ENCODE measurements at regions not wholly inside any gene's neighbourhood (a gene's known extent, or its start where the extent isn't known, plus 50 kb on each side); places are given as distances from the start of the nearest gene placed in this dataset.
A peak's percentile ranks its signal among the peaks of the same experiment; 100 is the strongest.
"Not testable (repeated sequence)": the region's sequence is repeated elsewhere in the genome, so short reads cannot be mapped to it uniquely, and the experiment has no call there.

- no peak for FAIRE-seq
Observed at GRCh38 chr2:163934131-163934530, 198.3 kb upstream of the FIGN start.

- FAIRE-seq: no peak
Observed at GRCh38 chr2:163919717-163920116, 183.9 kb upstream of the FIGN start.

DNA sequence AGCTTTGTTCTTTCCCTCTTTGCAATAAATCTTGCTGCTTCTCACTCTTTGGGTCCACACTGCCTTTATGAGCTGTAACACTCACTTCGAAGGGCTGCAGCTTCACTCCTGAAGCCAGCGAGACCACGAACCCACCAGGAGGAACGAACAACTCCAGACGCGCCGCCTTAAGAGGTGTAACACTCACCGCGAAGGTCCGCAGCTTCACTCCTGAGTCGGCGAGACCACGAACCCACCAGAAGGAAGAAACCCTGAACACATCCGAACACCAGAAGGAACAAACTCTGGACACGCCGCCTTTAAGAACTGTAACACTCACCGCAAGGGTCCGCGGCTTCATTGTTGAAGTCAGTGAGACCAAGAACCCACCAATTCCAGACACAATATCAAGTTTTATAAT, 178.7 kb upstream of the FIGN start:
- FAIRE-seq: not testable (repeated sequence)

- not testable (repeated sequence) for FAIRE-seq
Observed at GRCh38 chr2:163913532-163913944, 177.7 kb upstream of the FIGN start.

GRCh38 chr2:163909411-163910080, 173.7 kb upstream of the FIGN start:
- no peak for FAIRE-seq

- FAIRE-seq: no peak
Observed at GRCh38 chr2:163906410-163906809, 170.6 kb upstream of the FIGN start.

- FAIRE-seq: no peak
Observed at GRCh38 chr2:163897799-163898198, 162.0 kb upstream of the FIGN start.

DNA sequence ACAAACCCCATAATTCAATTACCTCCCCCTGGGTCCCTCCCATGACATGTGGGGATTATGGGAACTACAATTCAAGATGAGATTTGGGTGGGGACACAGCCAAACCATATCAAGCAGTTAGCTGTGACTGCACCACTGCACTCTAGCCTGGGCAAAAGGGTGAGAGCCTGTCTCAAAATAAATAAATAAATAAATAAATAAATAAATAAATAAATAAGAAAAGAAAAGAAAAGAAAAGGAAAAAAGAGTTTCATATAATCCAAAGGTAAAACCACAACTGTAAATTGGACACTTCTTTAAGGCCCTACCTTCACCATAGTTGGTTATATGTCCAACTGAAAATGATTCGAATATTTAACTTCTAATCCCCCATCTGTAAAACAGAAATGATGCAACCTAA, 157.6 kb upstream of the FIGN start:
- FAIRE-seq: not testable (repeated sequence)

- no peak for FAIRE-seq
Observed at GRCh38 chr2:163888591-163888990, 152.8 kb upstream of the FIGN start.

- peak; percentile 82 for FAIRE-seq
Observed at GRCh38 chr2:163887182-163887581, 151.4 kb upstream of the FIGN start.

- no peak for FAIRE-seq
Observed at GRCh38 chr2:163884416-163884815, 148.6 kb upstream of the FIGN start.

GRCh38 chr2:163878718-163879117, 142.9 kb upstream of the FIGN start:
- no peak for FAIRE-seq

GRCh38 chr2:163877316-163877715, 141.5 kb upstream of the FIGN start:
- FAIRE-seq: no peak

DNA sequence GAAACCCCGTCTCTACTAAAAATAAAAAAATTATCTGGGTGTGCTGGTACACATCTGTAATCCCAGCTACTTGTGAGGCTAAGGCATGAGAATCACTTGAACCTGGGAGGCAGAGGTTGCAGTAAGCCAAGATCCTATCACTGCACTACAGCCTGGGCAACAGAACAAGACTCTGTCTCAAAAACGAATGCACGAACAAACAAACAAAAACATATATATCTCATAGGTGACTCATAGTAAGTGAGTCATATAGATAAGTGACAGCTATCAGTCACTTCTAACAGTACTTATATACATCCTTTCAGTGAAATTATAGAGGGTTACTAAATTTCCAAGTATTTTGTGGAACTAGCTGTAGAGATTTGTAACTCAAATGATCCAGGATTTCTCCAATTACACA, 127.3 kb upstream of the FIGN start:
- FAIRE-seq: no peak

GRCh38 chr2:163859951-163860350, 124.1 kb upstream of the FIGN start:
- FAIRE-seq: no peak

DNA sequence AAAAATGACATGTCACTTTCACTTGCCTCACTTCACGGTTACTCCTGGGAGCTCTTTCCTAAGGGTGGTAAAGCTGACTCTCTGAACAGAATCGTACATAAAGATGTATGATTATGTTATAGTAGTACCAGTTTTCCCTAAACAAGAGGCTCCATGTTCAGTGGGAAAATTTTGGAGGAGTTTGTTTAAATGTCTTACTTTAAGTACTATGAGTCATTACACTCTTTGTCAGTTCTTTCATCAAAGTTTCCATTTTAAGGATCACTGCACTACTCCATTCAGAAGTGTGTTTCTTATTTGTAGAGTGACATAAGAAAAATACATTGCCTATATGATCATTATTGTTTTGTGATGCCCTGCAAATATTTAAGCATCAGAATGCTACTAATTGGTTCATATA, 121.1 kb upstream of the FIGN start:
- no peak for FAIRE-seq

- FAIRE-seq: peak; percentile 89
Observed at GRCh38 chr2:163852616-163853015, 116.8 kb upstream of the FIGN start.

DNA sequence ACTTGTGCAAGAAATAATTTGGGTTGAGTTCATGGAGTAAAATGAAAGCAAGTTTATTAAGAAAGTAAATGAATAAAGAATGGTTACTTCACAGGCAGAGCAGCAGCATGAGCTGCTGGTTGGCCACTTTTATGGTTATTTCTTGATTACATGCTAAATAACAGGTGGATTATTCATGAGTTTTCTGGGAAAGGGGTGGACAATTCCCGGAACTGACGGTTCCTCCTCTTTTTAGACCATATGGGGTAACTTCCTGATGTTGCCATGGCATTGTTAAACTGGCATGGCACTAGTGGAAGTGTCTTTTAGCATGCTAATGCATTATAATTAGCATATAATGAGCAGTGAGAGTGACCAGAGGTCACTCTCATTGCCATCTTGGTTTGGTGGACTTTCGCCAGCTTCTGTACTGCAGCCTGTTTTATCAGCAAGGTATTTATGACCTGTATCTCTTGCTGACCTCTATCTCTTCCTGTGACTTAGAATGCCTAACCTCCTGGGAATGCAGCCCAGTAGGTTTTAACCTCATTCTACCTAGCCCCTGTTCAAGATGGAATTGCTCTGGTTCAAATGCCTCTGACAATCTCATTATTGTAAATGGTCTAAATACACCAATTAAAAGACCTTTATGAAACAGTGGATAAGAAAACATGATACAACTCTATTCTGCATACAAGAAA, 114.1 kb upstream of the FIGN start:
- FAIRE-seq: no peak

DNA sequence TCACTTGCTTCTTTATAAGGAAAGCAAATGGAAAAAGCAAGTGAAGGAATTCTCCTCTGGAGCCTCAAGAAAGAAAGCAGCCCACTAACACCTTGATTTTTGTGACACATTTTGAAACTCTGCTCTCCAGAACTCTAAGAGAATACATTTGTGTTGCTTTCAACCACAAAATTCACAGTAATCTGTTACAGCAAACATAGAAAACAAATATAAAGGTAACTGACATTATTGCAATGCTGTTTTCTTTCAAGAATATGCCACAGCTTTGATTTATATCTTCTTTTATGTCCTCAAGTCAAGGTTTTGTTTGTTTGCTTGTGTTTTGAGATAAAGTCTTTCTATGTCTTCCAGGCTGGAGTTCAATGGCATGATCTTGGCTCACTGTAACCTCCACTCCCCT, 103.1 kb upstream of the FIGN start:
- FAIRE-seq: no peak

DNA sequence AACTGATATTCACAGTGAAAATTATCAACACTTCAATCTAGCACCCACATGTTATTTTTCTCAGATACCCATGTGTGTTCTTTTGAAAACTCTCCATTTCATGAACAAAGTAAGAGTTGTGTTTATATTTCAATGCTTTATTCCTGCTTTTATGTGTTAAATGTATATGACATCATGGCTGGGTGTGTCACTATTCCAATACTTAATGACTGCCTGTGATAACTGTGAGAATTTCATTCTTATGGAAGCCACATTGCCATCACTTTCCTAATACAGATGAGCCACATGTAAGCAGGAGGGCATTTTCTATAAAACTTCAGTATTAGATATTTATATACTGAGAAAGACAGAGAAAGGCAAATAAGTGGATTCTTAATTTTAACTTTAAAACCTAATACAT, 100.4 kb upstream of the FIGN start:
- no peak for FAIRE-seq

DNA sequence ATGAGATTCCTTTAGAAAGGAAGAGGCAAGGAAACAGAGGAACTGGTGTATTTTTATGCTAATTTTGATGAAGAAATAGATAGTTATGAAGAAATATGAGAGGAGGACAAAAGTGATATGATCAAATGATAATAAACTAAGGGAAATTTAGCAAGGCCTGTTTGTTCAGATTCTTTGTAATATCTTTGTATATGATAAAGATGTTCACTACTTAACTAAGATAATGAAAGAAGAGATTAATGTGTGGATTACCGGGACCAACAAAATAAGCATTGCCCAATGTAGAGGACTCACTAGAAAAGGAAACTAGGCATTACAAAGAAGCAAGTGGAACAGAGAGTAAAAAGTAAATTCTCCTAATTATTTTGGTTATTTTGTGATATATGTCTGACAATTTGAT, 99.0 kb upstream of the FIGN start:
- no peak for FAIRE-seq

DNA sequence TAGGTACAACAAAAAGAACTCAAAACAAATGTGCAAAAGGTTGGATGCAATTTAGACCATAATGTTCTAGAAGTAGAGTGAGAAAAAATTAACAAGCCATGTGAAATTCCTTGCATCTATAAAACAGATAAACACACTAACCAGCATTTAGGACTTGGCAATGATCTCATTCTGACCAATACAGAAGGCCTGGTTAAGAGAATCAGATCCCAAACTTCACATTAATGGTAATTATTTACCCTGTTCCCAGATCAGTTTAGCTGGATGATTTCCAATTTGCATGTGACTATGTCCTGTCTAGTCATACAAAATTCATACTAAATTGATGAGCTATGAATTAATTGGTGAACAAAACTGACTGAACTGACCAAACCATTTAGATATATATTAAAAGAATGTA, 98.4 kb upstream of the FIGN start:
- no peak for FAIRE-seq

GRCh38 chr2:163828771-163829170, 93.0 kb upstream of the FIGN start:
- no peak for FAIRE-seq

DNA sequence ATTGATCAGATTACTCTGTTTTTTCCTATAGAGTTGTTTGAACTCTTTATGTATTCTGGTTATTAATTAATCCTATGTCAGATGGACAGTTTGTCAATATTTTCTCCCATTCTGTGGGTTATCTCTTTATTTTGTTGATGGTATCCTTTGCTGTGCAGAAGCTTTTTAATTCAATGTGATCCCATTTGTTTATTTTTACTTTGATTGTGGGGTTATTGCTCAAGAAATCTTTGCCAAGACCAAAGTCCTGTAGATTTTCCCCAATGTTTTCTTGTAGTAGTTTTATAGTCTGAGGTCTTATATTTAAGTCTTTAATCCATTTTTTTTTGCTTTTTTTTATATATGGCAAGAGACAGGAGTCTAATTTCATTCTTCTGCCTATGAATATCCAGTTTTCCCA, 86.2 kb upstream of the FIGN start:
- no peak for FAIRE-seq
